ENCODE measurements at regions not wholly inside any gene's neighbourhood (a gene's known extent, or its start where the extent isn't known, plus 50 kb on each side); places are given as distances from the start of the nearest gene placed in this dataset.

GRCh38 chr13:93080166-93080565, 146.4 kb upstream of the GPC6 start:
- Histone ChIP-seq H3K14ac (ENCODE audit: insufficient read length) (no peak overlapping the region), H2BK15ac (ENCODE audit: low read length) (no peak overlapping the region), H3K23ac (ENCODE audit: insufficient read length) (no peak overlapping the region), H2BK120ac (replicated peaks; ENCODE audit: low read depth, low read length) (no peak overlapping the region), H3K27ac (ENCODE audit: low read depth, low read length) (no peak overlapping the region), H4K91ac (replicated peaks; ENCODE audit: insufficient read length, low read length) (no peak overlapping the region), H3K4me2 (ENCODE audit: insufficient read depth in 1 of 2, low read depth in 2 of 2, low read length in 2 of 2) (no peak overlapping the region), H2BK20ac (ENCODE audit: low read length) (no peak overlapping the region), H3K56ac (replicated peaks; ENCODE audit: insufficient read length, low read depth, low read length) (no peak overlapping the region), H4K20me1 (replicated peaks in 1 of 2; ENCODE audit: control insufficient read depth in 1 of 2, insufficient read depth in 2 of 2, low read length in 2 of 2) (no peaks in the 10 kb centered on the region), H3K9ac (replicated peaks in 1 of 4; ENCODE audit: extremely low read depth in 1 of 4, low read depth in 3 of 4, low read length in 3 of 4) (no peak overlapping the region), H2BK5ac (ENCODE audit: low read depth, low read length) (no peak overlapping the region), H4K5ac (ENCODE audit: insufficient read length, low read depth, low read length) (no peak overlapping the region), H3K4me1 (replicated peaks in 1 of 4; ENCODE audit: control insufficient read depth in 3 of 4, insufficient read depth in 4 of 4, low read length in 3 of 4) (no peaks in the 10 kb centered on the region), H4K8ac (ENCODE audit: extremely low read depth, insufficient read depth, low read length) (no peak overlapping the region), H2BK12ac (ENCODE audit: low read depth, low read length) (no peak overlapping the region), H3K18ac (ENCODE audit: extremely low read depth, low read length) (no peak overlapping the region), H3K9me3 (ENCODE audit: insufficient read depth in 2 of 2, low read depth in 1 of 2, low read length in 1 of 2) (no peaks in the 10 kb centered on the region), H3K4me3 (ENCODE audit: extremely low read depth in 1 of 4, insufficient read depth in 2 of 4, low read depth in 3 of 4, low read length in 4 of 4) (no peak overlapping the region), H3K79me1 (ENCODE audit: low read depth, low read length) (no peaks in the 10 kb centered on the region), H3K4ac (replicated peaks; ENCODE audit: insufficient read length, low read depth, low read length) (no peak overlapping the region), H3K23me2 (ENCODE audit: low read depth, low read length) (no peaks in the 10 kb centered on the region), H3K27me3 (replicated peaks in 1 of 4; ENCODE audit: control insufficient read depth in 3 of 4, extremely low read depth in 1 of 4, insufficient read depth in 3 of 4, low read length in 3 of 4) (no peaks in the 10 kb centered on the region), H2AFZ (ENCODE audit: low read length) (no peak overlapping the region), H3K36me3 (ENCODE audit: control insufficient read depth in 2 of 4, insufficient read depth in 4 of 4, low read length in 3 of 4) (no peaks in the 10 kb centered on the region), H3K79me2 (ENCODE audit: control insufficient read depth in 1 of 2, insufficient read depth in 2 of 2, low read length in 2 of 2) (no peaks in the 10 kb centered on the region), H2AK5ac (ENCODE audit: low read depth, low read length) (no peak overlapping the region)
- FAIRE-seq: no peak
- ChIA-PET POLR2A (ENCODE audit: partially characterized antibody) (no interaction called here), CTCF (ENCODE audit: partially characterized antibody) (no interaction called here)
- 85% methylated on average over 4 of the region's 4 CpGs; no CpG with 5 or more reads in 1 of the 2 experiments for WGBS, 2 experiments (ENCODE audit: extremely low coverage in 1 of 2, insufficient coverage in 1 of 2, insufficient read length in 1 of 2, insufficient replicate concordance in 2 of 2, low coverage in 1 of 2, low lambda C conversion rate in 2 of 2, missing lambda C conversion rate in 1 of 2)
- TF ChIP-seq RAD21 (IDR thresholded peaks at IDR 0.05 in 1 of 2, conservative IDR thresholded peaks at IDR 0.05 in 1 of 2; ENCODE audit: low read depth in 2 of 2, low read length in 2 of 2) (no peak), SAP30 (IDR thresholded peaks at IDR 0.05; ENCODE audit: insufficient read depth, insufficient replicate concordance, low read length) (no peak), FOSL1 (IDR thresholded peaks at IDR 0.05; ENCODE audit: insufficient read depth, low read depth, low read length) (no peak), MAX (IDR thresholded peaks at IDR 0.05) (no peak), SIX5 (IDR thresholded peaks at IDR 0.05; ENCODE audit: low read depth, low read length) (no peak)
- DNase-seq (ENCODE audit: low read depth in 1 of 2, low spot score in 2 of 2): no peak
